ENCODE measurements at regions not wholly inside any gene's neighbourhood (a gene's known extent, or its start where the extent isn't known, plus 50 kb on each side); places are given as distances from the start of the nearest gene placed in this dataset.

GRCh38 chr1:182317611-182318161 is 73.9 kb downstream of the GLUL start:
- TF ChIP-seq, protein P1, sequence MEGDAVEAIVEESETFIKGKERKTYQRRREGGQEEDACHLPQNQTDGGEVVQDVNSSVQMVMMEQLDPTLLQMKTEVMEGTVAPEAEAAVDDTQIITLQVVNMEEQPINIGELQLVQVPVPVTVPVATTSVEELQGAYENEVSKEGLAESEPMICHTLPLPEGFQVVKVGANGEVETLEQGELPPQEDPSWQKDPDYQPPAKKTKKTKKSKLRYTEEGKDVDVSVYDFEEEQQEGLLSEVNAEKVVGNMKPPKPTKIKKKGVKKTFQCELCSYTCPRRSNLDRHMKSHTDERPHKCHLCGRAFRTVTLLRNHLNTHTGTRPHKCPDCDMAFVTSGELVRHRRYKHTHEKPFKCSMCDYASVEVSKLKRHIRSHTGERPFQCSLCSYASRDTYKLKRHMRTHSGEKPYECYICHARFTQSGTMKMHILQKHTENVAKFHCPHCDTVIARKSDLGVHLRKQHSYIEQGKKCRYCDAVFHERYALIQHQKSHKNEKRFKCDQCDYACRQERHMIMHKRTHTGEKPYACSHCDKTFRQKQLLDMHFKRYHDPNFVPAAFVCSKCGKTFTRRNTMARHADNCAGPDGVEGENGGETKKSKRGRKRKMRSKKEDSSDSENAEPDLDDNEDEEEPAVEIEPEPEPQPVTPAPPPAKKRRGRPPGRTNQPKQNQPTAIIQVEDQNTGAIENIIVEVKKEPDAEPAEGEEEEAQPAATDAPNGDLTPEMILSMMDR (conservative IDR thresholded peaks at IDR 0.05 in 1 of 2, IDR thresholded peaks at IDR 0.05 in 1 of 2; ENCODE audit: low read depth in 1 of 2, low read length in 2 of 2): no peak
- TF ChIP-seq EZH2 (IDR thresholded peaks at IDR 0.05; ENCODE audit: low read length, missing control alignments): no peak
